ENCODE measurements at regions not wholly inside any gene's neighbourhood (a gene's known extent, or its start where the extent isn't known, plus 50 kb on each side); places are given as distances from the start of the nearest gene placed in this dataset.

DNA sequence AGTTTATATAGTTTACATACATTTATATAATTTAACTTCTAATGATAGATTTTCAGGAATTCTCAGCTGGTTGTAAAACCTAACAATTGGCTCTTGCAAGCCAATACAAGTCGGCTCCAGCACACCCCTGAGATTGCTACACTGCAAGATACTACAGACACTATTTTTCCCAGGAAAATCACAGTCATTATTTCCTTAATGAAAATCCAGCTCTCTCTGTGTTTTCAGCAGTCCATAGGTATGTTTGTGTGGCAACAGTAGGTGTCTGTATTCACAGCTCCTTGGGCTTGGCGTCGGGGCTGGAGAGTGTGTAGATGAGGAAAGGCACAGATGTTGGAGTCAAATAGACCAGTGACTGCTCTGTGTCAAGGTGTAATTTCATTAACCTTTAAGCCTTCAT, 78.7 kb upstream of the SPTBN1 start:
- Histone ChIP-seq H3K9me3 (ENCODE audit: control insufficient read depth in 2 of 3, insufficient read depth in 1 of 3, low read length in 3 of 3) (no peaks in the 10 kb centered on the region), H3K4me3 (ENCODE audit: low read length in 3 of 3) (no peak overlapping the region), H3K4me1 (ENCODE audit: control insufficient read depth in 2 of 3, insufficient read depth in 2 of 3, low read depth in 1 of 3, low read length in 3 of 3) (peaks cover 0 to 3% (median 0%) of the 10 kb centered on the region in 3 donors), H3K9ac (ENCODE audit: low read length in 3 of 3) (no peak overlapping the region), H3K36me3 (ENCODE audit: control insufficient read depth in 2 of 3, insufficient read depth in 3 of 3, low read length in 3 of 3) (no peaks in the 10 kb centered on the region), H3K27me3 (ENCODE audit: control insufficient read depth, insufficient read depth, low read length) (no peaks in the 10 kb centered on the region), H3K27ac (ENCODE audit: low read depth in 2 of 2, low read length in 2 of 2) (no peak overlapping the region)
- FAIRE-seq (no peak), DNase-seq (no peak)
- intact Hi-C loops (cut with DNase I), result no loop called here
- TF ChIP-seq, protein P1, sequence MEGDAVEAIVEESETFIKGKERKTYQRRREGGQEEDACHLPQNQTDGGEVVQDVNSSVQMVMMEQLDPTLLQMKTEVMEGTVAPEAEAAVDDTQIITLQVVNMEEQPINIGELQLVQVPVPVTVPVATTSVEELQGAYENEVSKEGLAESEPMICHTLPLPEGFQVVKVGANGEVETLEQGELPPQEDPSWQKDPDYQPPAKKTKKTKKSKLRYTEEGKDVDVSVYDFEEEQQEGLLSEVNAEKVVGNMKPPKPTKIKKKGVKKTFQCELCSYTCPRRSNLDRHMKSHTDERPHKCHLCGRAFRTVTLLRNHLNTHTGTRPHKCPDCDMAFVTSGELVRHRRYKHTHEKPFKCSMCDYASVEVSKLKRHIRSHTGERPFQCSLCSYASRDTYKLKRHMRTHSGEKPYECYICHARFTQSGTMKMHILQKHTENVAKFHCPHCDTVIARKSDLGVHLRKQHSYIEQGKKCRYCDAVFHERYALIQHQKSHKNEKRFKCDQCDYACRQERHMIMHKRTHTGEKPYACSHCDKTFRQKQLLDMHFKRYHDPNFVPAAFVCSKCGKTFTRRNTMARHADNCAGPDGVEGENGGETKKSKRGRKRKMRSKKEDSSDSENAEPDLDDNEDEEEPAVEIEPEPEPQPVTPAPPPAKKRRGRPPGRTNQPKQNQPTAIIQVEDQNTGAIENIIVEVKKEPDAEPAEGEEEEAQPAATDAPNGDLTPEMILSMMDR (IDR thresholded peaks at IDR 0.05; ENCODE audit: borderline replicate concordance, extremely low read depth, insufficient read depth), result no peak

DNA sequence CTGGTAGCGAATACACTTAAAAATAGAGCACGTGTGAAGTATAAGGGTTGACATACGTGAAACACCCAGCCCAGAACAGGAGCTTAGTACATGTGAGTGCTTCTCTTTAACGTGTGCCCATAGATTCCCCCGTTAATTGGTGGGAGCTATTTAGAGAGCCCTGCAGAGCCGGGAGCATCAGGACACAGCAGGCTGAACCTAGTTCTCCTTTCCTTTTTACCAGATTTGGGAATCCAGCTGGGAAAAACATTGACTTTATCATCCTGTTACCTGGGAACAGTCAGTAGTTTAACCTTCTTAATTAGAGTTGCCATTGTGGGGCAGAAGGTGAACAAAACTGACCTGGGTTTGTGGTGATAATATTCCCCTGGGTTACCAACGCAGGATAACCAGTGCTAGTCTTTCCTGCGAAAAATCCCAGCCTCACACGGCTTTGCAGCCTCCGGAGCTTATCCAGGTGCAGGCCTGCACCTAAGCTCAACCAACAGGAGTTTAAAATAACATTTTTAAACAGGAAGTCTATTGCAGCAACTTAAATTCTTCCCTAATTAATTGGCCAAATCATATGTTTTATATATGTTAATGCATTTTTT, 78.1 kb upstream of the SPTBN1 start:
- FAIRE-seq, result no peak
- no peak for DNase-seq
- Histone ChIP-seq H3K9ac (ENCODE audit: low read length in 3 of 3) (no peak overlapping the region), H3K36me3 (ENCODE audit: control insufficient read depth in 2 of 3, insufficient read depth in 3 of 3, low read length in 3 of 3) (no peaks in the 10 kb centered on the region), H3K9me3 (ENCODE audit: control insufficient read depth in 2 of 3, insufficient read depth in 1 of 3, low read length in 3 of 3) (no peaks in the 10 kb centered on the region), H3K27ac (ENCODE audit: low read depth in 2 of 2, low read length in 2 of 2) (no peak overlapping the region), H3K4me3 (ENCODE audit: low read length in 3 of 3) (no peak overlapping the region), H3K27me3 (ENCODE audit: control insufficient read depth, insufficient read depth, low read length) (no peaks in the 10 kb centered on the region), H3K4me1 (ENCODE audit: control insufficient read depth in 2 of 3, insufficient read depth in 2 of 3, low read depth in 1 of 3, low read length in 3 of 3) (no peaks in the 10 kb centered on the region)
- TF ChIP-seq, protein P1 (IDR thresholded peaks at IDR 0.05; ENCODE audit: borderline replicate concordance, extremely low read depth, insufficient read depth), result no peak
- intact Hi-C loops (cut with DNase I), result no loop called here

DNA sequence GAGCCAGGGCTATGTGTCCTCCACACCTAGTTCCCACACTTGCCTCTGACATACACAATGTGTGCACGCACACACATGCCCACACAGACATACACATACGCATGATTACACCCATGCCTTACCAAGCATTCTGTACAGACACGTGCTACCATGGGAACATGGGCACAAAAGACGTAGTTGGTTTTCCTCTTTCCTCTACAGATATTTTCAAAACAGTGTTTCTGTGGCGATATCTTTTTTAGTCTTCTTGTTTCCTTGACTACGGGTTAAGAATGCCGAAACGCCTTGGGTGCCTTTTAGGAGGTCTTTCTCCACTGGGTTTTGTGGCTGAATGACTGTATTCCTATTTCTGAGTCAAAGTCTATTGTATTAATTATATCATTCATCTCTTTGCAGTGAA, 75.5 kb upstream of the SPTBN1 start:
- Histone ChIP-seq H3K9ac (ENCODE audit: low read length in 3 of 3) (no peak overlapping the region), H3K27me3 (ENCODE audit: control insufficient read depth, insufficient read depth, low read length) (no peaks in the 10 kb centered on the region), H3K36me3 (ENCODE audit: control insufficient read depth in 2 of 3, insufficient read depth in 3 of 3, low read length in 3 of 3) (no peaks in the 10 kb centered on the region), H3K9me3 (ENCODE audit: control insufficient read depth in 2 of 3, insufficient read depth in 1 of 3, low read length in 3 of 3) (no peaks in the 10 kb centered on the region), H3K27ac (ENCODE audit: low read depth in 2 of 2, low read length in 2 of 2) (no peak overlapping the region), H3K4me3 (ENCODE audit: low read length in 3 of 3) (no peak overlapping the region), H3K4me1 (ENCODE audit: control insufficient read depth in 2 of 3, insufficient read depth in 2 of 3, low read depth in 1 of 3, low read length in 3 of 3) (no peaks in the 10 kb centered on the region)
- DNase-seq (no peak), FAIRE-seq (no peak)
- intact Hi-C loops (cut with DNase I), result no loop called here
- TF ChIP-seq, protein P1 (IDR thresholded peaks at IDR 0.05; ENCODE audit: borderline replicate concordance, extremely low read depth, insufficient read depth), result no peak

DNA sequence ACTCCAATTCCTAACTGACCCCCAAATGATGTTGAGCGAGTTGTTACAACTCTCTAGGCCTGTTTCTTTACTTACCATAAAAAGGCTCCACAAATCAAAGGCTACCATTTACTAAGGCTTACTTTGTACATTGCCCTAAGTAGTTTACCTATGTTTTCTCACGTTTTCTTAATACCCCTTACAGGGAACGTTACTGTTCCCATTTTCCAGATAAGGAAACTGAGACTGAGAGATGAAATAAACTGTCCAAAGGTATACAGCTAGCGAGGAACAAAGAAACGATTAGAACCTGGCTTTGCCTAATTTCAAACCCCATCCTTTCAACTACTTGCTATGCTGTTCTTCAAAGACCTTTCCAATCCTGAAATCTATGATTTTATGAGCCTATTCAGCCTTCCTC, 74.8 kb upstream of the SPTBN1 start:
- Histone ChIP-seq H3K36me3 (ENCODE audit: control insufficient read depth in 2 of 3, insufficient read depth in 3 of 3, low read length in 3 of 3) (no peaks in the 10 kb centered on the region), H3K4me1 (ENCODE audit: control insufficient read depth in 2 of 3, insufficient read depth in 2 of 3, low read depth in 1 of 3, low read length in 3 of 3) (no peaks in the 10 kb centered on the region), H3K4me3 (ENCODE audit: low read length in 3 of 3) (no peak overlapping the region), H3K27me3 (ENCODE audit: control insufficient read depth, insufficient read depth, low read length) (no peaks in the 10 kb centered on the region), H3K9me3 (ENCODE audit: control insufficient read depth in 2 of 3, insufficient read depth in 1 of 3, low read length in 3 of 3) (no peaks in the 10 kb centered on the region), H3K9ac (ENCODE audit: low read length in 3 of 3) (no peak overlapping the region), H3K27ac (ENCODE audit: low read depth in 2 of 2, low read length in 2 of 2) (no peak overlapping the region)
- TF ChIP-seq, protein P1 (IDR thresholded peaks at IDR 0.05; ENCODE audit: borderline replicate concordance, extremely low read depth, insufficient read depth), result no peak
- FAIRE-seq, result no peak
- intact Hi-C loops (cut with DNase I), result no loop called here
- DNase-seq, result no peak

All from kidney (tissue), 13 donors.